ENCODE measurements at regions not wholly inside any gene's neighbourhood (a gene's known extent, or its start where the extent isn't known, plus 50 kb on each side); places are given as distances from the start of the nearest gene placed in this dataset.

GRCh38 chr1:37272626-37273025 is 201.8 kb upstream of the ZC3H12A start:
- TF ChIP-seq POLR2A (IDR thresholded peaks at IDR 0.05; ENCODE audit: low read depth, low read length) (no peak), POLR2AphosphoS5 (IDR thresholded peaks at IDR 0.05; ENCODE audit: low read depth, low read length) (no peak)
